Immature natural killer cell (primary cell): ENCODE measurements at regions not wholly inside any gene's neighbourhood (a gene's known extent, or its start where the extent isn't known, plus 50 kb on each side); places are given as distances from the start of the nearest gene placed in this dataset.
"Not testable (repeated sequence)": the region's sequence is repeated elsewhere in the genome, so short reads cannot be mapped to it uniquely, and the experiment has no call there.

Source experiments
- DNase-seq, 3 donors: peaks; one replicate each; pipeline ENCODE4 v3.0.0; 2022; ENCODE audit warnings: mixed read lengths in 1 of 3
- H3K27ac Mint-ChIP-seq, 6 donors: one replicate each; pipeline ENCODE4 v1.8.0; 2020; ENCODE audit warnings: mixed read lengths in 6 of 6, mild to moderate bottlenecking in 5 of 6, inconsistent platforms in 4 of 6, moderate library complexity in 3 of 6
- H3K27me3 Mint-ChIP-seq, 3 donors: one replicate each; pipeline ENCODE4 v1.8.0; 2020 to 2021; ENCODE audit warnings: low read depth in 3 of 3, mild to moderate bottlenecking in 3 of 3, mixed read lengths in 3 of 3, moderate library complexity in 3 of 3, inconsistent platforms in 1 of 3
- H3K36me3 Mint-ChIP-seq, 3 donors: one replicate each; pipeline ENCODE4 v1.8.0; 2020; ENCODE audit warnings: mixed read lengths in 3 of 3, inconsistent platforms in 2 of 3, mild to moderate bottlenecking in 2 of 3
- H3K4me1 Mint-ChIP-seq, 2 donors: one replicate each; pipeline ENCODE4 v1.8.0; 2020; ENCODE audit warnings: inconsistent platforms in 2 of 2, mild to moderate bottlenecking in 2 of 2, mixed read lengths in 2 of 2, moderate library complexity in 1 of 2
- H3K4me3 Mint-ChIP-seq, 5 donors: one replicate each; pipeline ENCODE4 v1.8.0; 2020; ENCODE audit warnings: mild to moderate bottlenecking in 5 of 5, mixed read lengths in 5 of 5, inconsistent platforms in 3 of 5, moderate library complexity in 3 of 5
- H3K9me3 Mint-ChIP-seq, 6 donors: one replicate each; pipeline ENCODE4 v1.8.0; 2020; ENCODE audit warnings: mild to moderate bottlenecking in 6 of 6, mixed read lengths in 6 of 6, inconsistent platforms in 4 of 6, moderate library complexity in 3 of 6

DNA sequence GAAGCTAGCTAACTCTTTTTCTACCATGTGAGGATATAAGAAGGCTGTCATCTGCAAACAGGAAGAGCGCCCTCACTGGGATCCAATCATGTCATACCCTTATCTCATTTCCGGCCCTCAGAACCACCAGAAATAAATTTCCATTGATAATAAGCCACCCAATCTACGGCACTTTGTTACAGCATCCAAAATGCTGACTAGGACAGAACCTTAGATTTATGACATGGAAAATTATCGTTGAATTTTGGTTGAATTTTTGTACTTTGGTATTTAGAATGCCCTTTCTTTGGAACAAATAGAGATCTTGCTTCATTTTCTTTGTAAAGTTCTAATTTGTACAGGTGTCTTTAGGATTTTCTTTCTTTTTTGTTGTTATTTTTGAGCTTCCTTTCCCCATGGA, 53.3 kb upstream of the CYLC2 start:
- Mint-ChIP-seq H3K9me3 (peaks cover 14 to 49% (median 19%) of the 10 kb centered on the region in 6 donors), H3K36me3 (peaks cover 0 to 4% (median 0%) of the 10 kb centered on the region in 3 donors), H3K4me3 (no peak overlapping the region), H3K4me1 (no peaks in the 10 kb centered on the region), H3K27me3 (no peaks in the 10 kb centered on the region), H3K27ac (no peak overlapping the region)
- no peak for DNase-seq

DNA sequence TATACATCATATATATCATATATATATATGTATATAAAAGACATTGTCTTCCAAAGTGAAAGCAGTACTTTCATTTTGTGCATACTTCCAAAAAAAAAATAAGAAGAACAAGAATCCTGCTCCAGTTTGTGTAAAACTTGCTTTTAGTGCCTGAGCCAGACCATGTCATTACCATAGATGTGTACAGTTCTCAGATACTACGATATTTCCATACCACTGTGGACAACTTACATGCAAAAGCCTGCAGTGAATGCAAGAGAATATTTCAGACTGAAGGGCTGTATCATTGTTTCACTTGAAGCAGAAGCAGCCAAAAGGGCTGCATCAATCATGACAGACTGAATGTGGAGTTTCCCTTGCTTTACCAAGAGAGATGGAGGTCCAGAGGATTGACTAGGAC, 72.6 kb upstream of the CYLC2 start:
- Mint-ChIP-seq H3K9me3 (peaks cover 4 to 20% (median 16%) of the 10 kb centered on the region in 6 donors), H3K27me3 (peaks cover 0 to 2% (median 0%) of the 10 kb centered on the region in 3 donors), H3K27ac (no peak overlapping the region), H3K4me1 (no peaks in the 10 kb centered on the region), H3K36me3 (no peaks in the 10 kb centered on the region), H3K4me3 (no peak overlapping the region)
- no peak for DNase-seq

DNA sequence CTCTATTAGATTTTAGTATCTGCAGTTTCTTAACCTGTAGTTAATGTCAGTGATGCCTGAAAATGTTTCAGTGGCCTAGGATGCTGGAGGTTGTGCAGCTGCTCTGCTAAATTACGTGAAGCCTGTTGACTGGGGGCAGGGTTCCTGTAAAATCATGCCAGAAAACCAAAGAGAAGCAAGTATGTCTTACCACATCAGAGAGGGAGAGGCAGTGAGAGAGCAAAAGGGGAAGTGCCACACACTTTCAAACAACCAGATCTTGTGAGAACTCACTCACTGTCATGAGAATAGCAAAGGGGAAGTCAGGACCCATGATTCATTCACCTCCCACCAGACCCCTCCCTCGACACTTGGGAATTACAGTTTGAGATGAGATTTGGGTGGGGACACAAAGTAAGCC, 83.9 kb upstream of the CYLC2 start:
- H3K27ac Mint-ChIP-seq: no peak overlapping the region
- no peaks in the 10 kb centered on the region for H3K27me3 Mint-ChIP-seq
- peaks cover 3 to 35% (median 15%) of the 10 kb centered on the region in 6 donors for H3K9me3 Mint-ChIP-seq
- H3K36me3 Mint-ChIP-seq: no peaks in the 10 kb centered on the region
- no peaks in the 10 kb centered on the region for H3K4me1 Mint-ChIP-seq
- H3K4me3 Mint-ChIP-seq: no peak overlapping the region
- DNase-seq: no peak

DNA sequence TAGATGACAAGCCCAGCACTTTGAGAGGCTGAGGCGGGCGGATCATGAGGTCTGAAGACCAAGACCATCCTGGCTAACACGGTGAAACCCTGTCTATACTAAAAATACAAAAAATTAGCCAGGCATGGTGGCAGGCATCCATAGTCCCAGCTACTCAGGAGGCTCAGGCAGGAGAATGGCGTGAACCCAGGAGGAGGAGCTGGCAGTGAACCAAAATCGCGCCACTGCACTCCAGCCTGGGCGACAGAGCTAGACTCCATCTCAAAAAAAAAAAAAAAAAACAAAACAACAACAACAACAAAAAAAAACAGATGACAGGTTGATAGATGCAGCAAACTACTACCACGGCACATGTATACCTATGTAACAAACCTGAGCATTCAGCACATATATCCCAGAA, 89.3 kb upstream of the CYLC2 start:
- not testable (repeated sequence) for H3K27me3 Mint-ChIP-seq, DNase-seq, H3K4me3 Mint-ChIP-seq, H3K27ac Mint-ChIP-seq, H3K36me3 Mint-ChIP-seq, H3K4me1 Mint-ChIP-seq
- peaks cover 6 to 54% (median 44%) of the 10 kb centered on the region in 6 donors for H3K9me3 Mint-ChIP-seq

DNA sequence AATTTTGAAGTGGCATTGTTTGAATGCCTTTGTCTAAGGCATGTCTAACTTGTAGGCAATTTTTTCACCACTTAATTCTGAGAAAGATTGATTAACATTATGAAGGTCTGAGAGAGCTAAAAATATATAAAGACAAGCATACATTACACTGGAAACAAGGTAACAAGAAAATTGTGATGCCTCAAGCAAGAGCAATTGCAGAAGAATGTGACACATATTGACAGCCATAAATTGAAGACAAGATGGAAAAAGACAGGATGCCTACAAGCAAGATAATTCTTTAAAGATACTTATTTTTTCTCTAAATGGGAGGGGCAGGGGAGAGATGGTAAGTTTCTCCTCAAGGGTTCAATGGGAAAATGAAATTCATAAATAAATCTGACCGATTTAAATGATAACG, 103.1 kb upstream of the CYLC2 start:
- H3K27ac Mint-ChIP-seq: no peak overlapping the region
- peaks cover 0 to 67% (median 29%) of the 10 kb centered on the region in 6 donors for H3K9me3 Mint-ChIP-seq
- H3K4me1 Mint-ChIP-seq: no peaks in the 10 kb centered on the region
- DNase-seq: no peak
- H3K36me3 Mint-ChIP-seq: no peaks in the 10 kb centered on the region
- H3K27me3 Mint-ChIP-seq: peaks cover 0 to 1% (median 0%) of the 10 kb centered on the region in 3 donors
- H3K4me3 Mint-ChIP-seq: no peak overlapping the region

DNA sequence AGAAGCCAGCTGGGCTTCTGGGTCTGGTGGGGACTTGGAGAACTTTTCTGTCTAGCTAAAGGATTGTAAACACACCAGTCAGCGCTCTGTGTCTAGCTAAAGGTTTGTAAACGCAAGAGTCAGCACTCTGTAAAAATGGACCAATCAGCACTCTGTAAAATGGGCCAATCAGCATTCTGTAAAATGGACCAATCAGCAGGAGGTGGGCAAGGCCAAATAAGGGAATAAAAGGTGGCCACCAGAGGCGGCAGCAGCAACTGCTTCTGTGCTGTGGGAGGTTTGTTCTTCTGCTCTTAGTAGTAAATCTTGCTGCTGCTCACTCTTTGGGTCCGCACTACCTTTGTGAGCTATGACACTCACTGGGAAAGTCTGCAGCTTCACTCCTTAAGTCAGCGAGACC, 106.4 kb upstream of the CYLC2 start:
- not testable (repeated sequence) for DNase-seq, H3K4me1 Mint-ChIP-seq, H3K27me3 Mint-ChIP-seq, H3K36me3 Mint-ChIP-seq, H3K4me3 Mint-ChIP-seq, H3K27ac Mint-ChIP-seq
- peaks cover 2 to 57% (median 22%) of the 10 kb centered on the region in 6 donors for H3K9me3 Mint-ChIP-seq

DNA sequence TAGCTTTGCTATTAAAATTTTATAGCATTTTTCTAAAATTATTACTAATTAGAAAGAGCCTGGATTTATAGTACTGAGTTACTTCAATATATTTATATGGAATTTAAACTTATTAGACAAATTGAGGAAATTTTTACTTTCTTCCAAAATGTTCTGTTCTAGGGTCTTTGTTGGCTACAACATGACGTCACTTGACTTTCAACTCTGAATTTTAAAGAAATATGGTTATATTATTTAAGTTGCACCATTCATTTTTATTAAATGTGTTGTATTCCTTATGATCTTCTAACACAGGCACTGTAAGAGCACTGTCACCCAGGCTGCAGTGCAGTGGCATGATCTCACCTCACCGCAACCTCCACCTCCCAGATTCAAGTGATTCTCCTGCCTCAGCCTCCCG, 119.4 kb upstream of the CYLC2 start:
- Mint-ChIP-seq H3K27ac (no peak overlapping the region), H3K36me3 (no peaks in the 10 kb centered on the region), H3K4me3 (no peak overlapping the region), H3K4me1 (no peaks in the 10 kb centered on the region), H3K27me3 (peaks cover 0 to 2% (median 1%) of the 10 kb centered on the region in 3 donors), H3K9me3 (peaks cover 11 to 49% (median 22%) of the 10 kb centered on the region in 6 donors)
- DNase-seq: no peak

DNA sequence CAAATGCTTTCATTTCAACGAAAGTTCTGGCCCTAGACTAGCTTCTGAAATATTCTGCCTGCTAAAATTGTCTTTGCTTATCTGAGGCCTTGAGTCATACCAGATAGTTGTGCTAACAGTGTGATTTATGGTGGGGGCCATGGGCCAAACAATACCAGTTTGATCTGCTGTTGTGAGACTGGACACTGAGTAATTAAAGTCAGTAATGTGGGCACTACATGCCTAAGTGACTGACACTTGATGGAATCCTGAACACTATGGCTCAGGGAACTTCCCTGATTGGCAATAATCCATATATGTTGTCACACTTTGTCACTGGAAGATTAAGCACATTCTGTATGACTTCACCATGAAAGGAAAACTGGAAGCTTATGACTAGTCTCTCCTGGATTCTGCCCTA, 127.6 kb upstream of the CYLC2 start:
- no peak for DNase-seq
- Mint-ChIP-seq H3K36me3 (peaks cover 0 to 7% (median 0%) of the 10 kb centered on the region in 3 donors), H3K9me3 (peaks cover 6 to 30% (median 15%) of the 10 kb centered on the region in 6 donors), H3K4me3 (no peak overlapping the region), H3K4me1 (no peaks in the 10 kb centered on the region), H3K27me3 (no peaks in the 10 kb centered on the region), H3K27ac (no peak overlapping the region)

DNA sequence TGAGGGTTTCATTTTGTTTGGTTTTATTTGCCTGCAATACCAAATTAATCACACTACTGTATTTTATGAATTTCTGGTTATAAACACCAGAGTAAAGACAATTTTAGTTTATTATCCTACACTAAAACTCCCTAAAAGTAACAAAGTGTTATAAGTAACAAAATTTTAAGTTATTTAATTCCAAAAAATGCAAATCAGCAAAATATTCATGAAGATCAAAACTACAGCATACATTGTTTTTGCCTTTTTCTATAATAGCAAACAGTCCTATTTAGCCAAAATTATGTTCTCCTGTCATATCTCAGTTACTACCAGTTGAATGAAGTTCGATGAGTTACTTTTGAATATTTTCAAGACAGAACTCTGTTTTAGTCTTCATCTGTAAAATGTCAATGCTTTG, 132.7 kb upstream of the CYLC2 start:
- peaks cover 0 to 4% (median 0%) of the 10 kb centered on the region in 3 donors for H3K36me3 Mint-ChIP-seq
- H3K4me3 Mint-ChIP-seq: no peak overlapping the region
- H3K27me3 Mint-ChIP-seq: peaks cover 0 to 2% (median 0%) of the 10 kb centered on the region in 3 donors
- peaks cover 10 to 35% (median 17%) of the 10 kb centered on the region in 6 donors for H3K9me3 Mint-ChIP-seq
- no peak for DNase-seq
- H3K27ac Mint-ChIP-seq: no peak overlapping the region
- no peaks in the 10 kb centered on the region for H3K4me1 Mint-ChIP-seq

DNA sequence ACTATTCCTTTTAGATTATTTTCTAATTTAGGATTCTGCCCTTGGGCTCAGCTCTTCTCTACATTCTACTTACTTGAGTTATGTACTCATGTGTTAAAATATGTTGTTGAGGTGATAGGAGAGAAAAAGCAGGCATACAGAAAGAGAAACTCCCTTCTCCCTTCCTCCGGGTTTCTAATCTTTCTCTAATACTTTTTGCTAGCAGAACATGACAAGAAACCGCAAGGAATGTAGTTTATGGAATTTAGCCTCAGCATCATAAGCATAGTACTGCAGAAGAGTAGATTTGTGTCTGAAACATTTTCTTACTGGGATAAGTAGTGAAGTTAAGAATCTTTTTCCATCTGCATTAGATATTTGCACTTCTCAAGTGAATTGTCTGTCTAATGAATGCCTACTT, 139.5 kb upstream of the CYLC2 start:
- no peak for DNase-seq
- Mint-ChIP-seq H3K9me3 (peaks cover 2 to 57% (median 25%) of the 10 kb centered on the region in 6 donors), H3K4me3 (no peak overlapping the region), H3K4me1 (no peaks in the 10 kb centered on the region), H3K36me3 (no peaks in the 10 kb centered on the region), H3K27me3 (peaks cover 0 to 2% (median 2%) of the 10 kb centered on the region in 3 donors), H3K27ac (no peak overlapping the region)

DNA sequence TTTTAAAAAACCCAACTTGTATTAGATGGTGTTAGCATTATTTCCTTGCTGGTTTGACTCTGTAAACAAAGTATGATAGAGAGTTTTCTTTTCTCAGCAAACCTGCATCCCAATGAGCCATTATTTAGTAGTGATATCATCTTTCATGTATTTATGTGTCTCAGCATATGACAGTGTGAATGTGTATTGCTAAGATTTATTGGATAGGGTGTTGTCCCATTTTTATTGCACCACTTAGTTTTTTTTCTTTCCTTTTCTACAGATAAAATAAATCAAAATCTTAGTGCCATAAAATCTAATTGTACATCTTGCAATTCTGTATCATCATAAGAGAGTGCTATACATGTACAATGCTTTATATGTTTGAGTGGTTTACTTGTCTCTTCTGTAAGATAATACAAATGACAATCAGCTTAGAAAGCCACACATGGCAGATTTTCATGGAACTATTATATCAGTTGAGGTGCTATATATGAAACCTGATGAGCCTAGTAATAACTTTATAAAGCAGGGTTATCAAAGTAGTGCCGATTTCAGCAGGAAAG, 149.2 kb upstream of the CYLC2 start:
- H3K27me3 Mint-ChIP-seq: no peaks in the 10 kb centered on the region
- H3K4me3 Mint-ChIP-seq: no peak overlapping the region
- no peaks in the 10 kb centered on the region for H3K4me1 Mint-ChIP-seq
- no peak for DNase-seq
- H3K27ac Mint-ChIP-seq: no peak overlapping the region
- H3K9me3 Mint-ChIP-seq: peaks cover 8 to 45% (median 26%) of the 10 kb centered on the region in 6 donors
- H3K36me3 Mint-ChIP-seq: peaks cover 0 to 3% (median 0%) of the 10 kb centered on the region in 3 donors

DNA sequence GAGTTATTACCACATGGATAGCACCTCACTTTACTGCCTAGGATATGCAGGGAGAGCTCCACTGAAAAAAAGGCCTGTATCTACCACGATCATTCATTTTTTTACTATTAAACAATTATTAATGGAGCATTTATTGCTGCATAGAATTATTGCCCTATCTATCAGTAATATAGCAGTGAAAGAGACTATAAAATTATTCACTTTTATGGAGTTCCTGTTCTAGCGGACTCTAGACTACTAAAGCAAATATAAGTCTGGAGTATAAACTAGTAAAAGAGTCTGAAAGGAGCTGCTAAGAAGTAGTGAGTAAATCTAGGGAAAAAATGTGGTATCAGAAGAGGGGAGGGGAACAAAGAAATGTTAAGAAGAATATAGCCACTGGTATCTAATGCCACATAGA, 150.4 kb upstream of the CYLC2 start:
- peaks cover 0 to 3% (median 0%) of the 10 kb centered on the region in 3 donors for H3K36me3 Mint-ChIP-seq
- peaks cover 4 to 45% (median 27%) of the 10 kb centered on the region in 6 donors for H3K9me3 Mint-ChIP-seq
- H3K4me3 Mint-ChIP-seq: no peak overlapping the region
- DNase-seq: no peak
- H3K27ac Mint-ChIP-seq: no peak overlapping the region
- no peaks in the 10 kb centered on the region for H3K27me3 Mint-ChIP-seq
- H3K4me1 Mint-ChIP-seq: no peaks in the 10 kb centered on the region

DNA sequence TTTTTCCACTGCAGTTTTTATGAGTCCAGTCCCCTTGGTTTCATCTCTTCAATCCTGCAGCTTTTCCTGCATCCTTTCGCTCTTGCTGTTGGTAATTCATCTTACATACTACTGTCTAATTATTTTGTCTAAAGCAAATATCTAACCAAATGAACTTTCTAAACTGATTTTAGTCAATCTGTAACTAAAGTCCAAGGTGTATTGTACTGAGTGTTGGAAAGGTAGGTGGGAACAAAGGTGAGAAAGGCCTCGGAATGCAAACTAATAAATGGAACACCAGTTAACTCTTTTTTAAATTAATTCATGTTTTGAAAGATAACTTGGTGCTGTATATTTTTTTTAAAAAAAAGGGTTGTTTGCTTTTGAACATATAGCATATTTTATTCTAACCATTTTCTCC, 152.7 kb upstream of the CYLC2 start:
- no peak for DNase-seq
- Mint-ChIP-seq H3K27me3 (no peaks in the 10 kb centered on the region), H3K27ac (no peak overlapping the region), H3K9me3 (peaks cover 4 to 40% (median 32%) of the 10 kb centered on the region in 6 donors), H3K4me3 (no peak overlapping the region), H3K36me3 (peaks cover 0 to 3% (median 0%) of the 10 kb centered on the region in 3 donors), H3K4me1 (no peaks in the 10 kb centered on the region)

DNA sequence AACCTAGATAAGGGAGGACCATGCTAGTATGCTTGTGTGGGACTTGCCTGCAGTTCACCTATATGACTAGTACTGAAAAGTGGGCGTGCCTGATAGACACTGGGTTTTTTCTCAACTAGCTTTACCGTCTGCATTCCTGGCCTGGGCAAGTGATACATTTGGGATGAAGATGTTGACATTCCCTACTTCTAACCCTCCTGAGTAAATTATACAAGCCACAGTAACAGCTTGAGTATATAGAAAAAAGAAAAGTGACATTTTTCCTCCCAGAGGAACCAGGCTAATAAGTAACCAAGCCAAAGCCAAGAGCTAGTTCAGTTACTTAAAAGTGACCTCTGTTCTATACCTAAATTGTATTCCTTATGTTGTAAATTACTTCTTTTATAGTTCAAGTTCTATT, 153.8 kb upstream of the CYLC2 start:
- H3K27ac Mint-ChIP-seq: no peak overlapping the region
- H3K27me3 Mint-ChIP-seq: peaks cover 0 to under 1% (median 0%) of the 10 kb centered on the region in 3 donors
- DNase-seq: no peak

DNA sequence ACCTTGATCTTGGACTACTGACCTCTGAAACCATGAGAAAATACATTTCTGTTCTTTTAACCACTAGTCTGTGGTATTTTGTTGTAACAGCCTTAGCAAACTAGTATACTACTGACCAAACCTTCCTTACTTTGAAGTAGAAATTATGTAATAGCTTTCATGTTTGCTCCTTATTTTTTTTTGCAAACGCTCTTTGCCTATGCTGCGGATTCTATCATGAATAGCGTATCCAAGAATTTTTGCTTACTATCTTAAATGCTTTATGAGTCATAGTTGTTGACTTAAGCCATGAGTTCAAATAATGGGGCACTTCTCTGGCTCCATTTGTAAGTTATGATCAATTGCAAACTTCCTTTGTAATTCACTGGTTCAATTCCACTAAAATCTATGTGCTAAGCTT, 154.8 kb upstream of the CYLC2 start:
- no peak overlapping the region for H3K4me3 Mint-ChIP-seq
- H3K36me3 Mint-ChIP-seq: peaks cover 0 to 3% (median 0%) of the 10 kb centered on the region in 3 donors
- H3K9me3 Mint-ChIP-seq: peaks cover 8 to 46% (median 25%) of the 10 kb centered on the region in 6 donors
- no peak for DNase-seq
- peaks cover 0 to 3% (median 0%) of the 10 kb centered on the region in 3 donors for H3K27me3 Mint-ChIP-seq
- H3K27ac Mint-ChIP-seq: no peak overlapping the region
- no peaks in the 10 kb centered on the region for H3K4me1 Mint-ChIP-seq

More for the DNA sequence above, 153.8 kb upstream of the CYLC2 start:
- no peaks in the 10 kb centered on the region for H3K4me1 Mint-ChIP-seq
- peaks cover 0 to 3% (median 0%) of the 10 kb centered on the region in 3 donors for H3K36me3 Mint-ChIP-seq
- H3K4me3 Mint-ChIP-seq: no peak overlapping the region
- peaks cover 5 to 38% (median 27%) of the 10 kb centered on the region in 6 donors for H3K9me3 Mint-ChIP-seq
